A673 (cell line): ENCODE measurements at regions not wholly inside any gene's neighbourhood (a gene's known extent, or its start where the extent isn't known, plus 50 kb on each side); places are given as distances from the start of the nearest gene placed in this dataset.
"Not testable (repeated sequence)": the region's sequence is repeated elsewhere in the genome, so short reads cannot be mapped to it uniquely, and the experiment has no call there.

Source experiments
- BruUV-seq: library from RNA; stranded (reverse); fragments of 400-500 nt; replicated peaks from 2 replicates; lab custom pipeline; 2021; lab: Mats Ljungman, UMichigan
- CTCF ChIA-PET: fragments of 300-600 bp; sonication (Branson Sonifier 250); formaldehyde crosslinking; loops from one replicate; lab custom pipeline; 2022; ENCODE audit warnings: antibody characterized with exemption; lab: Charles Lee
- POLR2A ChIA-PET: fragments of 300-600 bp; sonication (Branson Sonifier 250); formaldehyde crosslinking; loops from one replicate; lab custom pipeline; 2022; ENCODE audit warnings: antibody characterized with exemption; ENCODE audit not compliant: low non-redundant PET; lab: Charles Lee
- DNase-seq: peaks from one replicate; pipeline ENCODE4 v3.0.0-alpha.2; 2015; ENCODE audit warnings: low spot score
- H3K27ac ChIP-seq: fragments of 200-600 bp; sonication (generic); 2 replicates; pipeline ENCODE4 v1.5.1; 2016; ENCODE audit warnings: mixed run types, low read depth, mild to moderate bottlenecking, mixed read lengths, antibody characterized with exemption, low read length; ENCODE audit not compliant: poor library complexity, severe bottlenecking
- H3K27me3 ChIP-seq: fragments of 200-600 bp; sonication (generic); replicated peaks from 2 replicates; pipeline ENCODE4 v1.6.1; 2017; ENCODE audit warnings: mixed run types, low read depth, mild to moderate bottlenecking, mixed read lengths, antibody characterized with exemption, low read length; ENCODE audit not compliant: insufficient read depth, poor library complexity
- H3K36me3 ChIP-seq: fragments of 200-600 bp; sonication (generic); 2 replicates; pipeline ENCODE4 v1.6.1; 2016; ENCODE audit warnings: mixed run types, mild to moderate bottlenecking, mixed read lengths, antibody characterized with exemption, low read length; ENCODE audit not compliant: insufficient read depth, poor library complexity, severe bottlenecking
- H3K4me1 ChIP-seq: fragments of 200-600 bp; sonication (generic); 2 replicates; pipeline ENCODE4 v1.6.1; 2017; ENCODE audit warnings: mixed run types, mild to moderate bottlenecking, mixed read lengths, antibody characterized with exemption, low read length; ENCODE audit not compliant: insufficient read depth, poor library complexity, severe bottlenecking
- H3K4me3 ChIP-seq: fragments of 200-600 bp; sonication (generic); 2 replicates; pipeline ENCODE4 v1.5.1; 2016; ENCODE audit warnings: low read depth, mixed run types, mild to moderate bottlenecking, mixed read lengths, low read length; ENCODE audit not compliant: poor library complexity, severe bottlenecking
- H3K9me3 ChIP-seq: fragments of 200-600 bp; sonication (generic); 2 replicates; pipeline ENCODE4 v1.6.1; 2016; ENCODE audit warnings: mixed run types, low read depth, mild to moderate bottlenecking, mixed read lengths, antibody characterized with exemption, low read length; ENCODE audit not compliant: poor library complexity, severe bottlenecking
- EZH2 ChIP-seq: fragments of 200-600 bp; sonication (generic); IDR thresholded peaks from 2 replicates; pipeline ENCODE4 v1.6.1; 2017; ENCODE audit warnings: borderline replicate concordance, low read depth, mild to moderate bottlenecking, mixed read lengths, antibody characterized with exemption, low read length; ENCODE audit not compliant: poor library complexity, severe bottlenecking
- intact Hi-C: fragments of 100-400 bp; cut with micrococcal nuclease; formaldehyde crosslinking; loops from one replicate; pipeline ENCODE4 v1.10.0; 2022; ENCODE audit not compliant: unreplicated experiment
- TF ChIP-seq, protein P1 (sequence below): fragments of 300-800, 200-600 bp; sonication (generic); conservative IDR thresholded peaks from 2 replicates; pipeline ENCODE4 v1.5.1; 2017; ENCODE audit warnings: low read depth, mild to moderate bottlenecking, antibody characterized with exemption, low read length, moderate library complexity, mixed read lengths

DNA sequence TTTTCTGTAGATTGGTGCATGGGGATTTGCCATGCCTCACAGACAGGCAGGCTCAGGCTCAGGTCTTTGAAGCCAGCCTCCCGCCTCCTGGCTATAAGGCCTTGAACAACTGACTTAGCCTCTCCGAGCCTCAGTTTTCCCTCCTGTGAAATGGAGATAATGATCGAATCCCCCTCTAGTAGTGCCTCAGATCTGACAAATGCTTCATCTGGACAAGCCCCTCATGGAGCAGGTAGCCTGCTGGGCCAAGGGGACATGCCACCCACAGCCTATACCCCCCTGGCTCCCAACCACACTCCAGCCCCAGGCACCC lies 68.1 kb upstream of the LCTL start:
- no peaks in the 10 kb centered on the region for H3K4me1 ChIP-seq
- BruUV-seq = no TSS peak
- ChIA-PET CTCF (no interaction called here), POLR2A (no interaction called here)
- H3K4me3 ChIP-seq = no peak overlapping the region
- no peak for DNase-seq
- no peaks in the 10 kb centered on the region for H3K9me3 ChIP-seq
- TF ChIP-seq, protein P1, sequence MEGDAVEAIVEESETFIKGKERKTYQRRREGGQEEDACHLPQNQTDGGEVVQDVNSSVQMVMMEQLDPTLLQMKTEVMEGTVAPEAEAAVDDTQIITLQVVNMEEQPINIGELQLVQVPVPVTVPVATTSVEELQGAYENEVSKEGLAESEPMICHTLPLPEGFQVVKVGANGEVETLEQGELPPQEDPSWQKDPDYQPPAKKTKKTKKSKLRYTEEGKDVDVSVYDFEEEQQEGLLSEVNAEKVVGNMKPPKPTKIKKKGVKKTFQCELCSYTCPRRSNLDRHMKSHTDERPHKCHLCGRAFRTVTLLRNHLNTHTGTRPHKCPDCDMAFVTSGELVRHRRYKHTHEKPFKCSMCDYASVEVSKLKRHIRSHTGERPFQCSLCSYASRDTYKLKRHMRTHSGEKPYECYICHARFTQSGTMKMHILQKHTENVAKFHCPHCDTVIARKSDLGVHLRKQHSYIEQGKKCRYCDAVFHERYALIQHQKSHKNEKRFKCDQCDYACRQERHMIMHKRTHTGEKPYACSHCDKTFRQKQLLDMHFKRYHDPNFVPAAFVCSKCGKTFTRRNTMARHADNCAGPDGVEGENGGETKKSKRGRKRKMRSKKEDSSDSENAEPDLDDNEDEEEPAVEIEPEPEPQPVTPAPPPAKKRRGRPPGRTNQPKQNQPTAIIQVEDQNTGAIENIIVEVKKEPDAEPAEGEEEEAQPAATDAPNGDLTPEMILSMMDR = no peak
- TF ChIP-seq EZH2 = no peak
- H3K36me3 ChIP-seq = no peaks in the 10 kb centered on the region
- no peak overlapping the region for H3K27ac ChIP-seq
- intact Hi-C loops = no loop called here
- H3K27me3 ChIP-seq = no peaks in the 10 kb centered on the region

DNA sequence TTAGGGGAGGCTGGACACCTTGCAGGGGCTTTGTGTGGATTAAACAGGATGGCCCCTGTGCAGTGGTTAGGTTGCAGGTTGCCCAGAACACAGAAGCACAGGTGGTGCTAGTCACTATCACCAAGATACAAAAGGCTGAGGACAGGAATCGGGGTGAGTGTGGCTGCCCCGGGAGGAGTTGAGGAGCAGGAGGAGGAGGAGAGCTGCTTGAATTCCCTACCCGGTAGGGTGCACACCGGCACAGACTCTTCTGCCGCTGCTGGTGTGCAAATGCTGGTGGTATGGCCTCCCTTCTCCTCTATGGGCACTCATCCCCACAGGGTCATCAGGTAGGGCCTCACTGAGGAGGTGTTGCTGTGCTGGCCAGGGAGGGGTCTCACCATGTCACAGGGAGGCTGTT lies 67.5 kb upstream of the SMAD6 start:
- TF ChIP-seq EZH2 = no peak
- TF ChIP-seq, protein P1 = no peak
- no peak overlapping the region for H3K4me3 ChIP-seq
- ChIA-PET POLR2A (interaction anchor here (0.6 kb wide), 1 partner anchor 30 kb away, joined by 6 read pairs; no protein-coding TSS in a partner anchor), CTCF (no interaction called here)
- H3K36me3 ChIP-seq = no peaks in the 10 kb centered on the region
- no peak for DNase-seq
- H3K27me3 ChIP-seq = no peaks in the 10 kb centered on the region
- no peaks in the 10 kb centered on the region for H3K9me3 ChIP-seq
- no peaks in the 10 kb centered on the region for H3K4me1 ChIP-seq
- no TSS peak for BruUV-seq
- H3K27ac ChIP-seq = no peak overlapping the region
- intact Hi-C loops = no loop called here

DNA sequence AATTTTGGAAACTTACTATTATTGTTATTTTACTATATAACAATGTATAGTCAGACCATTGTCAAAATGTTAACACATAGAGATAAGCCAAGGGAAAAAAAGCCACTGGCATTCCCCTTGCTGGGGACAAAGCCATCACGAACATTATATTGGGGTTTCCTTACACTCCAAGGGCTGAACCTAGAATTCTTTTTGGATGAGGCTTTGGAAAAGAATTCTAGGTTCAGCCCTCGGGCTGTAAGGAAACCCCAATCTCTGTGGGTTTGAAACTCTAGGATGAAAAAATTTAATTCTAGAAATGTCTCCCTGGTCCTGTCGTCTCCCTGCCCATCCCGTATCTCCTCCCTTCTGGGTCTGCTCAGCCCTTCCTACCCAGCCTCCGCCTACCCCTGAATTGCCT lies 67.0 kb upstream of the SMAD6 start:
- intact Hi-C loops = no loop called here
- H3K36me3 ChIP-seq = no peaks in the 10 kb centered on the region
- no peak for DNase-seq
- ChIA-PET CTCF (no interaction called here), POLR2A (interaction anchor here (0.6 kb wide), 1 partner anchor 30 kb away, joined by 6 read pairs; no protein-coding TSS in a partner anchor)
- no peak for TF ChIP-seq EZH2
- no peaks in the 10 kb centered on the region for H3K4me1 ChIP-seq
- no peak overlapping the region for H3K4me3 ChIP-seq
- no peaks in the 10 kb centered on the region for H3K27me3 ChIP-seq
- no TSS peak for BruUV-seq
- no peaks in the 10 kb centered on the region for H3K9me3 ChIP-seq
- no peak overlapping the region for H3K27ac ChIP-seq

DNA sequence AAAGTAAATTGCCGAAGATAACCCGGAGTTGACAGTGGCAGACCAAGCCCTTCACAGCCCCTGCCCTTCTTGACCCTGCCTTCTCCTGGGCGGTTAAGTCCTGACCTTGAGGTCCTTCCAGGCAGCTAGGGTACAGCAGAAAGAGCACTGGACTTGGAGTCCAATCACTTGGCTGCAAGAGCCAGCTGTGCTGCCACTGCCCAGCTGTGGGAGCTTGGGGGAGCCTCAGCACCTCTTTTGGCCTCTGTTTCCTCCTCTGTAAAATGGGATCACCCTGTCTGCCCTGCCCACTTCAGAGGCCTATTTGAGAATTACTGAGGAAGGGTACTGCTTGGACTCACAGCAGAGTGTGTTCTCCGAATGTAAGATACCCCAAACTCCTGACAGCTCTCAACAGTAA lies 66.2 kb upstream of the SMAD6 start:
- Histone ChIP-seq H3K9me3 (no peaks in the 10 kb centered on the region), H3K4me3 (no peak overlapping the region), H3K27me3 (no peaks in the 10 kb centered on the region), H3K4me1 (no peaks in the 10 kb centered on the region), H3K36me3 (no peaks in the 10 kb centered on the region), H3K27ac (no peak overlapping the region)
- CTCF ChIA-PET = no interaction called here
- no peak for DNase-seq
- POLR2A ChIA-PET = no interaction called here
- intact Hi-C loops = no loop called here
- TF ChIP-seq EZH2 = no peak
- TF ChIP-seq, protein P1 = no peak
- BruUV-seq = no TSS peak

DNA sequence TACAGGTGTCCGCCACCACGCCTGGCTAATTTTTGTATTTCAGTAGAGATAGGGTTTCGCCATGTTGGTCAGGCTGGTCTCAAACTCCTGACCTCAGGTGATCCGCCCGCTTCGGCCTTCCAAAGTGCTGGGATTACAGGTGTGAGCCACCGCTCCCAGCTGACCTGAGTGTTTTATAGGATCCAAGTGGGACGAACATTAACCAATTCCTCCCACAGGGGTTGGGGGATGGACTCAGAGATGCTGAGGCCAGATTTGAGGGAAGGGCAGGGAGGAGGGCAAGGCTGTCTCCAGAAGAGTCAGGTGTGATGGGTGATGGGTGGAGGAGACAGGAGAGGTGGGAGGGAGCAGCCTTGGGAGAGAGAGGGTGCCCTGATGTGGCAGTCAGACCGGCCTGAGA lies 65.0 kb upstream of the SMAD6 start:
- POLR2A ChIA-PET, H3K36me3 ChIP-seq, H3K4me3 ChIP-seq, H3K27ac ChIP-seq, BruUV-seq, DNase-seq, H3K27me3 ChIP-seq, H3K9me3 ChIP-seq, CTCF ChIA-PET, H3K4me1 ChIP-seq, intact Hi-C loops: not testable (repeated sequence)
